ENCODE measurements at regions not wholly inside any gene's neighbourhood (a gene's known extent, or its start where the extent isn't known, plus 50 kb on each side); places are given as distances from the start of the nearest gene placed in this dataset.

GRCh38 chr5:29230591-29230990 lies 1962.9 kb upstream of the CDH6 start:
- H3K4me3 Mint-ChIP-seq, result no peak overlapping the region
- Histone ChIP-seq H2BK120ac (ENCODE audit: low read depth, low read length, poor library complexity, severe bottlenecking) (no peak overlapping the region), H4K5ac (ENCODE audit: insufficient read length, low read depth, low read length) (no peak overlapping the region), H3K4me1 (ENCODE audit: insufficient read depth, low read length) (no peaks in the 10 kb centered on the region), H3T11ph (ENCODE audit: low read length) (no peak overlapping the region), H3K23ac (ENCODE audit: insufficient read length, low read depth, low read length) (no peak overlapping the region), H3K79me1 (ENCODE audit: insufficient read depth, low read depth, low read length, poor library complexity, severe bottlenecking) (no peaks in the 10 kb centered on the region), H2BK20ac (ENCODE audit: low read depth, low read length, poor library complexity, severe bottlenecking) (no peak overlapping the region), H2AK5ac (ENCODE audit: insufficient read length, low read length) (no peak overlapping the region), H3K18ac (ENCODE audit: insufficient read length, low read depth, low read length) (no peak overlapping the region), H2BK5ac (ENCODE audit: insufficient read length, low read length) (no peak overlapping the region), H3K4me2 (ENCODE audit: insufficient read depth, insufficient read length, low read length) (no peak overlapping the region), H3K56ac (ENCODE audit: insufficient read length, low read depth, low read length) (no peak overlapping the region), H2BK15ac (ENCODE audit: low read depth, low read length) (no peak overlapping the region), H3K9me3 (ENCODE audit: control insufficient read depth, low read depth, low read length) (no peaks in the 10 kb centered on the region), H2BK12ac (ENCODE audit: insufficient read length, low read depth, low read length) (no peak overlapping the region), H3K79me2 (ENCODE audit: insufficient read depth, low read length) (no peaks in the 10 kb centered on the region), H3K14ac (ENCODE audit: insufficient read depth, low read length) (no peak overlapping the region), H3K9ac (ENCODE audit: extremely low read depth, insufficient read length, low read length) (no peak overlapping the region), H4K8ac (replicated peaks; ENCODE audit: insufficient read length, low read depth, low read length) (no peak overlapping the region), H3K4ac (ENCODE audit: low read depth, low read length) (no peak overlapping the region), H2AFZ (ENCODE audit: low read length) (no peak overlapping the region), H3K27ac (ENCODE audit: insufficient read length, low read depth, low read length) (no peak overlapping the region), H3K23me2 (ENCODE audit: insufficient read length, low read depth, low read length, poor library complexity, severe bottlenecking) (no peaks in the 10 kb centered on the region), H3K27me3 (ENCODE audit: insufficient read depth, low read length) (no peaks in the 10 kb centered on the region), H4K91ac (ENCODE audit: insufficient read length, low read depth, low read length) (no peak overlapping the region), H4K20me1 (ENCODE audit: control insufficient read depth, insufficient read depth, insufficient read length) (no peaks in the 10 kb centered on the region)
- DNase-seq, result no peak
- H3K27ac Mint-ChIP-seq, result no peak overlapping the region
- H3K36me3 Mint-ChIP-seq (ENCODE audit: insufficient read depth in 1 of 3, low read depth in 3 of 3), result no peaks in the 10 kb centered on the region
- TF ChIP-seq CTCF (conservative IDR thresholded peaks at IDR 0.05), result no peak
- no peaks in the 10 kb centered on the region for H3K9me3 Mint-ChIP-seq
- no CpG with 5 or more reads among the region's 3 CpGs for WGBS (ENCODE audit: extremely low coverage, insufficient read length, low lambda C conversion rate)
- H3K27me3 Mint-ChIP-seq (ENCODE audit: low read depth), result no peaks in the 10 kb centered on the region
- no peaks in the 10 kb centered on the region for H3K4me1 Mint-ChIP-seq

Measured in H9 (cell line).